ENCODE measurements at regions not wholly inside any gene's neighbourhood (a gene's known extent, or its start where the extent isn't known, plus 50 kb on each side); places are given as distances from the start of the nearest gene placed in this dataset.

DNA sequence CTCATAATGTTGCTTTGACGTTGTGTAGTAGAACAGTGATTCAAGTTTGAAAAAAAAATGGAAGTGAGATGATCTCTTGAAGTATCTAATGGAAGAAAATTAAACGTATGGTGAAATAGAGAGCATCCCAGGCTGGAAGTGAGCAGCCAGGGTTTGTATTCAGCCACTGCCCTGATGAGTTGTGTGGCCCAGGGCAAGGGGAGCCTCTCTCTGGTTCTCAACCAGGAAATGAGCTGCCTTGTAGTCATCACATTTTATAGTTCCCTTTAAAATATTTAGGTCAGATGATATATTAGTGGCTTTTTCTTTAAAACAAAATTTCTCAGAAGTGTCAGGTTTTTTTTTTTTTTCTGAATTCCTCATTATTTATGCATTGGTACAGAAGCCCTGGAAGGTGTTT, 150.3 kb downstream of the GPAT3 start:
- TF ChIP-seq TAF1 (IDR thresholded peaks at IDR 0.05; ENCODE audit: borderline replicate concordance, insufficient read depth, low read length) (no peak), POLR2AphosphoS5 (IDR thresholded peaks at IDR 0.05; ENCODE audit: low read depth, low read length) (no peak)

- TF ChIP-seq TAF1 (IDR thresholded peaks at IDR 0.05; ENCODE audit: borderline replicate concordance, insufficient read depth, low read length), result no peak
- TF ChIP-seq FOXP2 (optimal IDR thresholded peaks at IDR 0.05; ENCODE audit: borderline replicate concordance, extremely low read depth, extremely low read length, insufficient read depth), result no peak
- no peak for TF ChIP-seq SIN3A (IDR thresholded peaks at IDR 0.05; ENCODE audit: borderline replicate concordance, insufficient read depth, low read length)
- TF ChIP-seq, protein P1, sequence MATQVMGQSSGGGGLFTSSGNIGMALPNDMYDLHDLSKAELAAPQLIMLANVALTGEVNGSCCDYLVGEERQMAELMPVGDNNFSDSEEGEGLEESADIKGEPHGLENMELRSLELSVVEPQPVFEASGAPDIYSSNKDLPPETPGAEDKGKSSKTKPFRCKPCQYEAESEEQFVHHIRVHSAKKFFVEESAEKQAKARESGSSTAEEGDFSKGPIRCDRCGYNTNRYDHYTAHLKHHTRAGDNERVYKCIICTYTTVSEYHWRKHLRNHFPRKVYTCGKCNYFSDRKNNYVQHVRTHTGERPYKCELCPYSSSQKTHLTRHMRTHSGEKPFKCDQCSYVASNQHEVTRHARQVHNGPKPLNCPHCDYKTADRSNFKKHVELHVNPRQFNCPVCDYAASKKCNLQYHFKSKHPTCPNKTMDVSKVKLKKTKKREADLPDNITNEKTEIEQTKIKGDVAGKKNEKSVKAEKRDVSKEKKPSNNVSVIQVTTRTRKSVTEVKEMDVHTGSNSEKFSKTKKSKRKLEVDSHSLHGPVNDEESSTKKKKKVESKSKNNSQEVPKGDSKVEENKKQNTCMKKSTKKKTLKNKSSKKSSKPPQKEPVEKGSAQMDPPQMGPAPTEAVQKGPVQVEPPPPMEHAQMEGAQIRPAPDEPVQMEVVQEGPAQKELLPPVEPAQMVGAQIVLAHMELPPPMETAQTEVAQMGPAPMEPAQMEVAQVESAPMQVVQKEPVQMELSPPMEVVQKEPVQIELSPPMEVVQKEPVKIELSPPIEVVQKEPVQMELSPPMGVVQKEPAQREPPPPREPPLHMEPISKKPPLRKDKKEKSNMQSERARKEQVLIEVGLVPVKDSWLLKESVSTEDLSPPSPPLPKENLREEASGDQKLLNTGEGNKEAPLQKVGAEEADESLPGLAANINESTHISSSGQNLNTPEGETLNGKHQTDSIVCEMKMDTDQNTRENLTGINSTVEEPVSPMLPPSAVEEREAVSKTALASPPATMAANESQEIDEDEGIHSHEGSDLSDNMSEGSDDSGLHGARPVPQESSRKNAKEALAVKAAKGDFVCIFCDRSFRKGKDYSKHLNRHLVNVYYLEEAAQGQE (IDR thresholded peaks at IDR 0.05; ENCODE audit: insufficient read depth in 1 of 2, low read depth in 2 of 2, low read length in 2 of 2), result no peak
- no peak for TF ChIP-seq POLR2AphosphoS5 (IDR thresholded peaks at IDR 0.05; ENCODE audit: low read depth, low read length)
Measured at GRCh38 chr4:83679692-83680091, 143.8 kb downstream of the GPAT3 start.

GRCh38 chr4:83679254-83679653, 143.3 kb downstream of the GPAT3 start:
- TF ChIP-seq SIN3A (IDR thresholded peaks at IDR 0.05; ENCODE audit: borderline replicate concordance, insufficient read depth, low read length) (no peak), TAF1 (IDR thresholded peaks at IDR 0.05; ENCODE audit: borderline replicate concordance, insufficient read depth, low read length) (no peak), POLR2AphosphoS5 (IDR thresholded peaks at IDR 0.05; ENCODE audit: low read depth, low read length) (no peak), FOXP2 (optimal IDR thresholded peaks at IDR 0.05; ENCODE audit: borderline replicate concordance, extremely low read depth, extremely low read length, insufficient read depth) (no peak)
- TF ChIP-seq, protein P1 (IDR thresholded peaks at IDR 0.05; ENCODE audit: insufficient read depth in 1 of 2, low read depth in 2 of 2, low read length in 2 of 2), result no peak

GRCh38 chr4:83677656-83678055, 141.7 kb downstream of the GPAT3 start:
- TF ChIP-seq FOXP2 (optimal IDR thresholded peaks at IDR 0.05; ENCODE audit: borderline replicate concordance, extremely low read depth, extremely low read length, insufficient read depth) (no peak), SIN3A (IDR thresholded peaks at IDR 0.05; ENCODE audit: borderline replicate concordance, insufficient read depth, low read length) (no peak), POLR2AphosphoS5 (IDR thresholded peaks at IDR 0.05; ENCODE audit: low read depth, low read length) (no peak), TAF1 (IDR thresholded peaks at IDR 0.05; ENCODE audit: borderline replicate concordance, insufficient read depth, low read length) (no peak)
- TF ChIP-seq, protein P1 (IDR thresholded peaks at IDR 0.05; ENCODE audit: insufficient read depth in 1 of 2, low read depth in 2 of 2, low read length in 2 of 2), result no peak

DNA sequence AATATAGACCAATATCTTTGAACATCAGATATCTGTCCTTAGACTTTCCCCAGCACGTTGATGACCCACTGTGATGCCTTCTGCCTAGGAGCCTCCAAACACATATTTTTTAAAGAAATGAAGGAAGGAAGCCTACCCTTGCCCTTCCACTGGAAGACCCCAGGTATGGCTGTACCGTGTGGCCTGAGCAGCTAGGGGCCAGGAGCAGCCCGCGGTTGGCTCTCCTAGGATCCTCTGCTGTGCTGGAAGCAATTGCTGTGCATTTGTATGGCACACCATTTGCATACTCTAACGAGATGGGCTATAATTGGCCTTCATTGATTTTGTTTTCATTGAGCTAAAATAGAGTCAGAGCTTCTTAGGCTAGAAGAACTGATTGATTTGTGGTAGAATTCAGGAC, 128.8 kb downstream of the GPAT3 start:
- no peak for TF ChIP-seq TAF1 (IDR thresholded peaks at IDR 0.05; ENCODE audit: borderline replicate concordance, insufficient read depth, low read length)
- no peak for TF ChIP-seq POLR2AphosphoS5 (IDR thresholded peaks at IDR 0.05; ENCODE audit: low read depth, low read length)
- TF ChIP-seq FOXP2 (optimal IDR thresholded peaks at IDR 0.05; ENCODE audit: borderline replicate concordance, extremely low read depth, extremely low read length, insufficient read depth), result no peak
- TF ChIP-seq SIN3A (IDR thresholded peaks at IDR 0.05; ENCODE audit: borderline replicate concordance, insufficient read depth, low read length), result no peak
- TF ChIP-seq, protein P1 (IDR thresholded peaks at IDR 0.05; ENCODE audit: insufficient read depth in 1 of 2, low read depth in 2 of 2, low read length in 2 of 2), result no peak

All from PFSK-1 (cell line).